HG02938 (cell line): ENCODE measurements at regions not wholly inside any gene's neighbourhood (a gene's known extent, or its start where the extent isn't known, plus 50 kb on each side); places are given as distances from the start of the nearest gene placed in this dataset.

Experiments used
- ATAC-seq: cut with Tn5 transposase; IDR thresholded peaks from one replicate; pipeline ENCODE4 v1.9.1; 2021; ENCODE audit warnings: mild to moderate bottlenecking, moderate library complexity; ENCODE audit not compliant: unreplicated experiment

DNA sequence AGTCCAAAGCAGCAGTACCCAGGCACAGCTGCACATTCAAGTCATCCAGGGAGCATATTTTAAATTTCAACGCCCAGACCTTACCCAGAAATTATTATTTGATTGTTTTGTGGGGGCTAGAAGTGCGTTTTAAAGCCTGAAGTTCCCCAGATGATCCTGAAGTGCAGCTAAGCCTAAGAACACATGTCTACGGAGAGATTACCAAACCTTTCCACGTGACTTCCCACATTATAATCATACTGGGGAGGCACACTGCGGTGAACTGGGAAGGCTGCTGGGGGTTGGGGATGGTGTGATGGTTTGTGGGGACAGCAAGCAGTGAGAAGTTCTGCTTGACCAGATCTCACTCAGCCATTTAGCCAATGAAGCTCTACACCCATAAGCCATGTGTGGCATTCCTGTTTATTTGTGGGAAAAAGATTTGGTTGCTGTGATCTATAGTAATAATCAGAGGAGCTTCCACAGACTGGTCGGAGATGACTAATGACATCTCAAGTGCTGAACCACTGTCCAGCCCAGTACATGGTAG, 93.4 kb upstream of the CDH6 start:
- no peak for ATAC-seq

DNA sequence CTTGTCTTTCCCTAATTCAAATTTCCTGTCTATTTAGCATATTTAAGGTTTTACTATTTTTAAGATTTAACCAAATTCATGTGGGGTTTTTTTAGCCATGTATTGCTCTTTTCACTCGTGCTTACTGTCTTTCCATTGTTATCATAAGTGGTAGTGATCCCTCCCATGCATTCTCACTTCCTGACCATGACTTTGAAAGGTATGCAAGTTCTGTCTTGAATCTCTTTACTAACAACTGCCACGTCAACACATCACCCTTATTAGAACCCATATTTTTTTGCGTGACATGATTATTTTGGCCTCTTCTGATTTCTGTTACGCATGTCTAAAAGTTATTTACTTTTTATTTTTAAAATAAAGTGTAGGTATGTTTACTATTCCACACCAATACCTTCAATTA, 94.7 kb upstream of the CDH6 start:
- ATAC-seq, result no peak

DNA sequence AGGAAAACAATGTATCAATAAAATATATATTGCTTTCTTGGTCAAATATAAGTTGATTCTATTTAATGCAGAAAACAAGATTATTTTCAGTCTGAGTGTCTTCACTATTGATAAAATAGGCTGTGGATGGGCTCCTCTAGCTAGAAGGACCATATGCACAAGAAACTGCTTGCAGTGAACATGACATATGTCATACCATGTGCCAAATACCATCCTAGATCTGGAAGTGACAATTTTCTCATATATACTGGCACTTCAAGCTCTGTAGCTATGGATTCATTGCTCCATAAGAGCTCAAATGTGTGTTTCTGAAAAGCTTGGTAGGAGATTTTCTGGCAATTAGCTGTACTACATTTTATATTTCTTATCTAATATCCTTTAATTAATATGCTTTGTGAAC, 95.6 kb upstream of the CDH6 start:
- ATAC-seq, result no peak

DNA sequence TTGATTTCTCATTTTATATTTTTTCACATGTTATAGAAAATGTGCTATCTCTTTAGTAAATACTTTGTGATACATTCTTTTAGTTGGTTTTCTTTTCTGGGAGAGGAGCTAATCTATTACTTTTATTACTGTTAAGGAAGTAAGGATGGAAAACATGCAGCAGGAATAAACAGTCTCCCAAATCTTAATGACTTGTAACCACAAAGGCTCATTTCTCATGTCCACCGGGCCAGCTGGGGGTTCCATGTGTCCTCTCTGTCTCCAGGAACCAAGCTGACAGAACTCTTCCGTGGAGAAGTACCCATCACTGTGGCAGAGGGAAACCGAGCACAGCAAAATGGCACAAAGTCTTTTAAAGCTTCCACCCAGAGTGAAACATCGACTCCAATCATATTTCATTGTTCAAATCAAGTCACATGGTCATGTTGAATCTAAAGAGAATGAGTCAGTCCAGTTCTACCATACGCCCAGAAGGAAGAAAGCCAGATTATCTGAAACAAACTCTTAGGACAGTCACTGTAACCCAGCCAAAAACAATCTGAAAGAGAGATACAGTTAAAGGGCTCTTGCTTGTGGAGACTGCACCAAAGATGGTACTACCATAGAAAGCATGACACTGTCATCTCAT, 97.1 kb upstream of the CDH6 start:
- ATAC-seq, result no peak

DNA sequence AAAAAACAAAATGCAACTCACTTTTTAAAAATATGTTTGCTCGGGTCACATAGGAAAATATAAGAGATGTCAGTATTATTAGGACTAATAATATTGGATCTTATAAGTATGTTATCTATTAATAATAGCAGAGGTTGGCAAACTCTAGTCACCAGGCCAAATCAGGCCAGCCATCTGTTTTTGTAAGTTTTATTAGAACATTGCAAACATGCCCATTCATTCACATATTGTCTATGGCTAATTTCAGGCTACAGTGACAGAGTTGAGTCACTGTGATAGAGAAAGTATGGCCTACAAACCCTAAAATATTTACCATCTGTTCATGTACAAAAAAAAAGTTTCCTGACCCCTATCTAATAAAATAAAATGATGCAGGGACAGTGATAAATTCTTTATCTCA, 97.7 kb upstream of the CDH6 start:
- ATAC-seq, result no peak

GRCh38 chr5:31091501-31091900, 102.0 kb upstream of the CDH6 start:
- no peak for ATAC-seq

DNA sequence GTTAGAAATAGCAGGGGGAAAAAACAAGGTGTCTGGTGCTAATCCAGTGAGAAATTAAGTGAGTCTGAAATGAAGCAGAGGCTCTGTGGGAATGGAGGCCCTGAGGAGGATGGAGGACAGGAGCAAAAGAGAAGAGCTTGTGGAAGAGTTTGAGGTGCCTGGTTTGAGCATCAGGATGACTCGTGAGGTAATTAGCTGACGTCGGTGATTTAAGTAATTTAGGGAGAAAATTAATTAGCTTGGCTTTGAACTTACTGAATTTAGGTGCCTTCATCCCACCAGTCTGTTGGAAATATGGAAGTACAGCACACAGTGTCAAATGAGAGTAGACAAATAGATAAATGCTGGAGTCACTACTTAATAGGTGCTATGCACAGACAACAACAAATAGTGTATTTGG, 103.0 kb upstream of the CDH6 start:
- no peak for ATAC-seq

DNA sequence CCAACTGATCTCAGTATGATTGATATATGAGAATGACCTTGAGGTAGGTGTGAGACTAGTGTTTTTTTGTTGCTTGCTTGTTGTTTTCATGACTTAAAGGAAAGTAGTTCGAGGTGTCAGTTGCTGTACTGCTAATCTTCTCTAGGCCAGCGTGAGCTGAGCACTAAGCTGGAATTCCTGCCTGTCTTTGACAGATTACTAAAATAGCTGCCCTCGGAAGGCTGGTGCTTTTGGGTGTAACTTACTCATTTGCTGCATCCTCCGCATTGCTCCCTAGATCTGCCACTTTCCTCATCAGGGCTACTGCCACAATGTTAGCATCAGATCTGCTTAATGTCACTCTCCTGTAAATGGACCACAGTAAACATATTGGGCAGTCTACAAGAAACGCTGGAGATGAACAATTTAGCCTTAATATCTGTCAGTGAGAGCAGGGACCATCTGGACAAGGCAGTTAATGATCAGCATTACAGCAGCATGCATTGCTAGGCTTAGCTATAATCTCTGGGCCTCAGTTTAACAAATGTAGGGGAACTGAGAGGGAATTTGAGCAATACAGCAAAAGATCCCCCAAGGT, 106.6 kb upstream of the CDH6 start:
- no peak for ATAC-seq

DNA sequence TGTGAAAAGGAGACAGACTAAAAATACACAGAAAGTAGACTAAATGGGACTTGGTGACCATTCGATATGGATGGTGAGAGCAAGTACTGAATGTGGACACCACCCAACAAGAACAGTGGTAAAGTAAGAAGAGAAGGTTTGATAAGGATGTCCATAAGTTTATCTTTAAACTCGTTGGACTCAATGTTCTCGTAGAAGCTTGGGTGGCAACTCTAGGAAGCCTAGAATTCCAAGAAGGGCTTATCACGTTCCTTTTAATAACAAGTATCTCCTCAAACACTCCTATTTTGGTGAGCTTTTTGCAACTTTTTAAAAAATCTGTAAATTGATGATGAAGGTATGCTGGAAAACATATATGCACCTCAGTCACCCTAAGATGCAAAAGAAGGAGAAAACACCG, 108.6 kb upstream of the CDH6 start:
- ATAC-seq, result no peak

DNA sequence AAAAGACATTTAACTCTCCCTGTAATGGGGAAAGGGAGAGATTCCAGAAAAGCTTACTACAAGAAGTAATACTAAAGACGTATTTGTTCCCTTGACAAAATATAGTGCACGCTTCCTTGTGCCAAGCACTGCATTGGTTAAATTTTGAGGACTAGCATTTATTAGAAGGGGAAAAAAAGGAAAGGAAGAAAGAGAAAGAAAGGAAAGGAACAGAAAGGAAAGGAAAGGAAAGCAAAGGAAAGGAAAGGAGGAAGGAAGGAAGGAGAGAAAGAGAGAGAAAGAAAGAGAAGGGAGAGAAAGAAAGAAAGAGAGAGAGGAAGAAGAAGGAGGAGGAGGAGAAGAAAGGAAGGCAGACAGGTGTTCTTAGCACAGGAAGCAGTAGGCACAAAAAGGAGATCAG, 110.1 kb upstream of the CDH6 start:
- ATAC-seq, result no peak

GRCh38 chr5:31079668-31080067, 113.8 kb upstream of the CDH6 start:
- ATAC-seq, result no peak

GRCh38 chr5:31078956-31079355, 114.5 kb upstream of the CDH6 start:
- no peak for ATAC-seq

GRCh38 chr5:31075981-31076380, 117.5 kb upstream of the CDH6 start:
- no peak for ATAC-seq

GRCh38 chr5:31068287-31068686, 125.2 kb upstream of the CDH6 start:
- no peak for ATAC-seq

DNA sequence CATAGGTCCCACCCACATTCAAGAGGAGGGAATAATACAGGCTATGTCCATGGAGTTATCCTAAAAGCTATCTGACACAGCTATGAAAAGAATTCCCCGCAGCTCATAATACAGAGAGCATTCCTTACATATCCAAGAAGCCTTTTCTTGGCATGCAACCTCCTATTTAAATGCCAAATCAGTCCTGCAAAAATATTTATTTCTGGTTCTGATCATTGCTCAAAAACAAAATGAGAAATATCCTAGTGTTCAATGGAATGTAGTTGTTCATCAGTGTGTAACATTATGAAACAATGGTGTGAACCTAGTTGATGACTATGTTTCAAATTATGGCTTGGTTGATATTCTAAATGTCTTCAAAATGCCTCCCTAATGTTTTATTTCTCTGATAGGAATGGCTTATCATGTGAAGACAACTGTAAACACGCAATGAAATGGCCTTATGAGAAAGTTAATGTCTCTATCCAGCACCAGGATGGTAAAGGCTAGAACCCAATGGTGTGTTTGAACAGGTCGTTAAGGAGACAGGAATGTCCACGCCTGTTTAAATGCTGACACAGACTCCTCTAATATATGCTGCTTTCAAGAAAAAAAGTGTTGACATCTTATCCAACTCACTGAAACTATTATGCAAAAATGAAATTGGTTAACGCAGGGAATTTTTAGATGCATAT, 126.7 kb upstream of the CDH6 start:
- ATAC-seq, result no peak

- no peak for ATAC-seq
Observed at GRCh38 chr5:31064215-31064614, 129.3 kb upstream of the CDH6 start.

DNA sequence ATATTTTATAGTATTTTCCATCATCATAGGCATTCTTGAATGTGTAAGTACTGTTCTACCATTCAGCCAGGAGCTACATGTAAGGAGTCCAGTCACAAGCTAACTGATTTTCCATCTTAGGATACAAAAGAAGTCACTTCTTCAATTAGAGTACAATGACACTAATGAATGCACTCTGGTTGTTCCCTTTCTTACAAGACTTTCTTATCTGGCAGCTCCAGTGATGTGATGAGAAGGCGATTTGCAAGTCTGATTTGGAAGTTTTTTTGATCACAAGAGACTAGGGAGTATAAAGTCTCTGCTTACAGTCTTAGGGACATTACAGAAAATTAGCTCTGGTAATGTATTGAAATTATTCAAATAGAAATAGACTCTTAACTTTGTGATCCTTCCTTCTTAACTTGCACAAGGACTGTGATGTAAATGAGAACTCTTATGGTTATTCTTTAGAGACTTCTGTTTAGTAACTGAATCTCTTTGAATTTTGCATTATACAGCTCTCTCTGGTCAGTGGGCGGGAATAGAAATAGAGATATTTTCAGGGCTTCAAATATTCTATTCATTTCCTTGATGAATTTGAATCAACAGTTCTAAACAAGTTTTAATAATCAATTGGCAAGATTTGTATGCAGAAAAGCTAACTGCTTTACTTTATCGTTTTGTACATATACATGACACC, 130.4 kb upstream of the CDH6 start:
- ATAC-seq, result no peak

DNA sequence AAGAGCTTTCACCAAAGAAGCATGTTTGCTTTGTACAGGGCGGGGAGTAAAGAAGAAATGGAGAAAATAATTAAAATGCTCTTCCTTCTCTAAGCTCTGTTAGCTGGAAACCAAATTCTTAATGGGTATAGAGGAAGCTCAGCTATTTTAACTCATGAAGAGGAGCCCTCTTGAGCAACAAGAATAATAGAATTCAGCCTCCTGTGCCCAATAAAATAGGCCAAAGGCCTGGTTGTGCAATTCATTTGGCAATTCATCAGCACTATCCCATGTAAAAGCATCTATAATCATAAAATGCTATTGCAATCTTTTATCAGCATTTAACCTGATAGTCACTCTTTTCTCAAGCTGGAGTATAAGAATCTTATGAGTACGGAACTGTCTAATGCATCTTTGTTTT, 133.6 kb upstream of the CDH6 start:
- no peak for ATAC-seq

- no peak for ATAC-seq
Observed at GRCh38 chr5:31054453-31054852, 139.0 kb upstream of the CDH6 start.

GRCh38 chr5:31052937-31053658, 140.4 kb upstream of the CDH6 start:
- no peak for ATAC-seq

GRCh38 chr5:31051316-31051715, 142.2 kb upstream of the CDH6 start:
- ATAC-seq, result no peak
